ENCODE measurements at regions not wholly inside any gene's neighbourhood (a gene's known extent, or its start where the extent isn't known, plus 50 kb on each side); places are given as distances from the start of the nearest gene placed in this dataset.

GRCh38 chr13:109396266-109396665, 390.1 kb downstream of the IRS2 start:
- Histone ChIP-seq H3K4me2 (ENCODE audit: low read length) (no peak overlapping the region), H3K27me3 (ENCODE audit: insufficient read depth, low read length) (no peaks in the 10 kb centered on the region), H3K79me2 (ENCODE audit: insufficient read depth, low read length) (no peaks in the 10 kb centered on the region), H3K27ac (ENCODE audit: low read depth, low read length, poor library complexity, severe bottlenecking) (no peak overlapping the region), H3F3A (ENCODE audit: insufficient read depth, low read length) (no peaks in the 10 kb centered on the region), H3K9me2 (ENCODE audit: low read depth, low read length) (no peaks in the 10 kb centered on the region), H3K4me1 (ENCODE audit: insufficient read depth, low read length, severe bottlenecking) (no peaks in the 10 kb centered on the region), H3K9me3 (ENCODE audit: low read length) (no peaks in the 10 kb centered on the region), H3K4me3 (ENCODE audit: low read depth, low read length, poor library complexity, severe bottlenecking) (no peak overlapping the region), H2AFZ (ENCODE audit: low read length) (no peak overlapping the region), H3K36me3 (ENCODE audit: insufficient read depth, low read length) (no peaks in the 10 kb centered on the region), H4K20me1 (ENCODE audit: insufficient read depth, low read length) (no peaks in the 10 kb centered on the region), H3K9ac (ENCODE audit: low read length) (no peak overlapping the region)
- TF ChIP-seq EZH2 (IDR thresholded peaks at IDR 0.05; ENCODE audit: borderline replicate concordance, low read length) (no peak), CTCF (IDR thresholded peaks at IDR 0.05; ENCODE audit: low read length) (no peak)

GRCh38 chr13:109395014-109395413, 391.4 kb downstream of the IRS2 start:
- no peaks in the 10 kb centered on the region for H3K27me3 ChIP-seq (ENCODE audit: insufficient read depth, low read length)
- no peaks in the 10 kb centered on the region for H4K20me1 ChIP-seq (ENCODE audit: insufficient read depth, low read length)
- no peak overlapping the region for H2AFZ ChIP-seq (ENCODE audit: low read length)
- no peaks in the 10 kb centered on the region for H3F3A ChIP-seq (ENCODE audit: insufficient read depth, low read length)
- no peaks in the 10 kb centered on the region for H3K36me3 ChIP-seq (ENCODE audit: insufficient read depth, low read length)
- no peaks in the 10 kb centered on the region for H3K4me1 ChIP-seq (ENCODE audit: insufficient read depth, low read length, severe bottlenecking)
- TF ChIP-seq CTCF (IDR thresholded peaks at IDR 0.05; ENCODE audit: low read length) (no peak), EZH2 (IDR thresholded peaks at IDR 0.05; ENCODE audit: borderline replicate concordance, low read length) (no peak)
- H3K9ac ChIP-seq (ENCODE audit: low read length): no peak overlapping the region
- H3K27ac ChIP-seq (ENCODE audit: low read depth, low read length, poor library complexity, severe bottlenecking): no peak overlapping the region
- H3K79me2 ChIP-seq (ENCODE audit: insufficient read depth, low read length): no peaks in the 10 kb centered on the region
- H3K4me3 ChIP-seq (ENCODE audit: low read depth, low read length, poor library complexity, severe bottlenecking): no peak overlapping the region
- H3K9me2 ChIP-seq (ENCODE audit: low read depth, low read length): no peaks in the 10 kb centered on the region
- no peaks in the 10 kb centered on the region for H3K9me3 ChIP-seq (ENCODE audit: low read length)
- no peak overlapping the region for H3K4me2 ChIP-seq (ENCODE audit: low read length)

GRCh38 chr13:109394311-109394988, 391.9 kb downstream of the IRS2 start:
- H3K27me3 ChIP-seq (ENCODE audit: insufficient read depth, low read length): no peaks in the 10 kb centered on the region
- no peaks in the 10 kb centered on the region for H3K9me3 ChIP-seq (ENCODE audit: low read length)
- no peak overlapping the region for H3K9ac ChIP-seq (ENCODE audit: low read length)
- H3F3A ChIP-seq (ENCODE audit: insufficient read depth, low read length): no peaks in the 10 kb centered on the region
- no peak overlapping the region for H3K27ac ChIP-seq (ENCODE audit: low read depth, low read length, poor library complexity, severe bottlenecking)
- no peak for TF ChIP-seq EZH2 (IDR thresholded peaks at IDR 0.05; ENCODE audit: borderline replicate concordance, low read length)
- no peak for TF ChIP-seq CTCF (IDR thresholded peaks at IDR 0.05; ENCODE audit: low read length)
- no peaks in the 10 kb centered on the region for H3K79me2 ChIP-seq (ENCODE audit: insufficient read depth, low read length)
- no peaks in the 10 kb centered on the region for H3K36me3 ChIP-seq (ENCODE audit: insufficient read depth, low read length)
- no peak overlapping the region for H2AFZ ChIP-seq (ENCODE audit: low read length)
- no peak overlapping the region for H3K4me3 ChIP-seq (ENCODE audit: low read depth, low read length, poor library complexity, severe bottlenecking)
- no peak overlapping the region for H3K4me2 ChIP-seq (ENCODE audit: low read length)
- H3K9me2 ChIP-seq (ENCODE audit: low read depth, low read length): no peaks in the 10 kb centered on the region
- H3K4me1 ChIP-seq (ENCODE audit: insufficient read depth, low read length, severe bottlenecking): no peaks in the 10 kb centered on the region
- H4K20me1 ChIP-seq (ENCODE audit: insufficient read depth, low read length): no peaks in the 10 kb centered on the region
